COLO668 (cell line): ENCODE measurements at regions not wholly inside any gene's neighbourhood (a gene's known extent, or its start where the extent isn't known, plus 50 kb on each side); places are given as distances from the start of the nearest gene placed in this dataset.

Experiments used
- DNase-seq: peaks from one replicate; lab custom pipeline; 2025; ENCODE audit not compliant: unreplicated experiment; lab: John Stamatoyannopoulos, UW

- peak; percentile 39 for DNase-seq
Measured at GRCh38 chr12:4857472-4858291, 52.0 kb upstream of the KCNA1 start.

- DNase-seq, result no peak
Measured at GRCh38 chr12:4858386-4858785, 51.3 kb upstream of the KCNA1 start.

- no peak for DNase-seq
Measured at GRCh38 chr12:4859478-4860210, 50.1 kb upstream of the KCNA1 start.
